Kidney (tissue), 13 donors: ENCODE measurements at regions not wholly inside any gene's neighbourhood (a gene's known extent, or its start where the extent isn't known, plus 50 kb on each side); places are given as distances from the start of the nearest gene placed in this dataset.

Source experiments
- DNase-seq, 5 donors: peaks; one replicate each; pipeline ENCODE4 v3.0.0-alpha.2; 2013 to 2020
- FAIRE-seq: peaks from 2 replicates; lab custom pipeline; 2012; peaks lifted over from hg19 to GRCh38; lab: Jason Lieb, UNC
- H3K27ac ChIP-seq, 2 donors: one replicate each; pipeline ENCODE4 v1.7.0; 2013; ENCODE audit warnings: low read depth in 2 of 2, low read length in 2 of 2, inconsistent platforms in 1 of 2
- H3K27me3 ChIP-seq: one replicate; pipeline ENCODE4 v1.7.1; 2013; ENCODE audit warnings: low read length, inconsistent platforms; ENCODE audit not compliant: control insufficient read depth, insufficient read depth
- H3K36me3 ChIP-seq, 3 donors: one replicate each; pipeline versions ENCODE4 v1.7.0 to v1.7.1; 2013; ENCODE audit warnings: low read length in 3 of 3, control low read depth in 1 of 3, inconsistent platforms in 1 of 3; ENCODE audit not compliant: insufficient read depth in 3 of 3, control insufficient read depth in 2 of 3
- H3K4me1 ChIP-seq, 3 donors: one replicate each; pipeline versions ENCODE4 v1.7.0 to v1.7.1; 2013; ENCODE audit warnings: low read length in 3 of 3, inconsistent platforms in 1 of 3, low read depth in 1 of 3; ENCODE audit not compliant: control insufficient read depth in 2 of 3, insufficient read depth in 2 of 3
- H3K4me3 ChIP-seq, 3 donors: one replicate each; pipeline versions ENCODE4 v1.7.0 to v1.8.1; 2013; ENCODE audit warnings: low read length in 3 of 3, control low read depth in 1 of 3, inconsistent platforms in 1 of 3
- H3K9ac ChIP-seq, 3 donors: one replicate each; pipeline versions ENCODE4 v1.7.0 to v1.7.1; 2013; ENCODE audit warnings: low read length in 3 of 3, control low read depth in 1 of 3, inconsistent platforms in 1 of 3
- H3K9me3 ChIP-seq, 3 donors: one replicate each; pipeline versions ENCODE4 v1.7.0 to v1.7.1; 2013; ENCODE audit warnings: low read length in 3 of 3, control low read depth in 1 of 3, inconsistent platforms in 1 of 3; ENCODE audit not compliant: control insufficient read depth in 2 of 3, insufficient read depth in 1 of 3
- intact Hi-C: fragments of 100-400 bp; cut with DNase I; formaldehyde crosslinking; loops from one replicate; pipeline ENCODE4 v1.11.1; 2022
- TF ChIP-seq, protein P1 (sequence below): IDR thresholded peaks from 3 replicates; pipeline ENCODE4 v1.5.1; 2012; ENCODE audit warnings: mild to moderate bottlenecking, moderate library complexity, borderline replicate concordance; ENCODE audit not compliant: insufficient read depth; ENCODE audit errors: extremely low read depth
- donor health status: control.
- donor health status: control.
- donor health status: control.
- donor health status: control.
- donor health status: control.
- donor health status: DM: yes; HTN: yes; CAD: no.
- donor health status: Normal renal cell carcinoma (clear cell type).

DNA sequence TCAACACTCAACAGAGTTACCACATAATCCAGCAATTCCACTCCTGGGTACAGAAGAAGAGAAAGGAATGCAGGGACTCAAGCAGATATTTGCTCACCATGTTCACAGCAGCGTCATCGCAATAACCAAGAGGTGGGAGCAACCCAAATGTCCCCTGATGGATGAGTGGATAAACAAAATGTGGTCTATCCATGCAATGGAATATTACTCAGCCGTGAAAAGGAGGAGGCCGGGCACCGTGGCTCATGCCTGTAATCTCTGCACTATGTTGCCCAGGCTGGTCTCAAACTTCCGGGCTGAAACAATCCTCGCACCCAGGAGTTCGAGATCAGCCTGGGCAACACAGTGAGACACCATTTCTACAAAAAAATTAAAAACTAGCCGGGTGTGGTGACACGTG is 131.7 kb downstream of the CTTN start:
- TF ChIP-seq, protein P1, sequence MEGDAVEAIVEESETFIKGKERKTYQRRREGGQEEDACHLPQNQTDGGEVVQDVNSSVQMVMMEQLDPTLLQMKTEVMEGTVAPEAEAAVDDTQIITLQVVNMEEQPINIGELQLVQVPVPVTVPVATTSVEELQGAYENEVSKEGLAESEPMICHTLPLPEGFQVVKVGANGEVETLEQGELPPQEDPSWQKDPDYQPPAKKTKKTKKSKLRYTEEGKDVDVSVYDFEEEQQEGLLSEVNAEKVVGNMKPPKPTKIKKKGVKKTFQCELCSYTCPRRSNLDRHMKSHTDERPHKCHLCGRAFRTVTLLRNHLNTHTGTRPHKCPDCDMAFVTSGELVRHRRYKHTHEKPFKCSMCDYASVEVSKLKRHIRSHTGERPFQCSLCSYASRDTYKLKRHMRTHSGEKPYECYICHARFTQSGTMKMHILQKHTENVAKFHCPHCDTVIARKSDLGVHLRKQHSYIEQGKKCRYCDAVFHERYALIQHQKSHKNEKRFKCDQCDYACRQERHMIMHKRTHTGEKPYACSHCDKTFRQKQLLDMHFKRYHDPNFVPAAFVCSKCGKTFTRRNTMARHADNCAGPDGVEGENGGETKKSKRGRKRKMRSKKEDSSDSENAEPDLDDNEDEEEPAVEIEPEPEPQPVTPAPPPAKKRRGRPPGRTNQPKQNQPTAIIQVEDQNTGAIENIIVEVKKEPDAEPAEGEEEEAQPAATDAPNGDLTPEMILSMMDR: no peak
- Histone ChIP-seq H3K27me3 (no peaks in the 10 kb centered on the region), H3K4me1 (no peaks in the 10 kb centered on the region)

DNA sequence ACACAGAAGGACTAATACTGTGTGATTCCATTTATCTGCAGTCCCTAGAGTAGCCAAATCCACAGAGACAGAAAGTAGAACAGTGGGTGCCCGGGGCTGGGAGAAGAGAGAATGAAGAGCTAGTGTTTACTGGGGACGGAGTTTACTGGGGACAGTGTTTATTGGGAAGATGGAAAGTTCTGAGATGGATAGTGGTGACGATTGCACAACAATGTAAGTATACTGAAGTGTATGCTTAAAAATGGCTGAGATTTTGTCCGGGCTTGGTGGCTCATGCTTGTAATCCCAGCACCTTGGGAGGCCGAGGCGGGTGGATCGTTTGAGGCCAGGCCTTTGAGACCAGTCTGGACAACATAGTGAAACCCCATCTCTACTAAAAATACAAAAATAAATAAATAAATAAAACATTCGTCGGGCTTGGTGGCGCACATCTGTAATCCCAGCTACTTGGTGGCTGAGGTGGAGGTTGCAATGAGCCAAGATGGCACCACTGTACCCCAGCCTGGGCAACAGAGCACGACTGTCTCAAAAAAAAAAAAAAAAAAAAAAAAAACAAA is 132.4 kb downstream of the CTTN start:
- DNase-seq (peak in 2 of 5 donors; percentile 8 to 35), FAIRE-seq (no peak)
- Histone ChIP-seq H3K36me3 (no peaks in the 10 kb centered on the region), H3K4me1 (no peaks in the 10 kb centered on the region), H3K4me3 (no peak overlapping the region), H3K27ac (no peak overlapping the region), H3K9ac (no peak overlapping the region), H3K9me3 (no peaks in the 10 kb centered on the region), H3K27me3 (no peaks in the 10 kb centered on the region)
- intact Hi-C loops: no loop called here
- TF ChIP-seq, protein P1: no peak

More for the DNA sequence above, 131.7 kb downstream of the CTTN start:
- Histone ChIP-seq H3K4me3 (no peak overlapping the region), H3K27ac (no peak overlapping the region), H3K9ac (no peak overlapping the region), H3K9me3 (no peaks in the 10 kb centered on the region), H3K36me3 (no peaks in the 10 kb centered on the region)
- intact Hi-C loops: no loop called here
- peak in 1 of 5 donors; percentile 12 for DNase-seq
- FAIRE-seq: no peak

- Histone ChIP-seq H3K4me3 (no peak overlapping the region), H3K9me3 (no peaks in the 10 kb centered on the region), H3K4me1 (no peaks in the 10 kb centered on the region), H3K9ac (no peak overlapping the region), H3K27ac (no peak overlapping the region), H3K36me3 (no peaks in the 10 kb centered on the region), H3K27me3 (no peaks in the 10 kb centered on the region)
- no peak for FAIRE-seq
- TF ChIP-seq, protein P1: no peak
- DNase-seq: peak in 2 of 5 donors; percentile 30 to 59
- intact Hi-C loops: no loop called here
Observed at GRCh38 chr11:70531281-70532065, 133.1 kb downstream of the CTTN start.
